ENCODE measurements at regions not wholly inside any gene's neighbourhood (a gene's known extent, or its start where the extent isn't known, plus 50 kb on each side); places are given as distances from the start of the nearest gene placed in this dataset.

DNA sequence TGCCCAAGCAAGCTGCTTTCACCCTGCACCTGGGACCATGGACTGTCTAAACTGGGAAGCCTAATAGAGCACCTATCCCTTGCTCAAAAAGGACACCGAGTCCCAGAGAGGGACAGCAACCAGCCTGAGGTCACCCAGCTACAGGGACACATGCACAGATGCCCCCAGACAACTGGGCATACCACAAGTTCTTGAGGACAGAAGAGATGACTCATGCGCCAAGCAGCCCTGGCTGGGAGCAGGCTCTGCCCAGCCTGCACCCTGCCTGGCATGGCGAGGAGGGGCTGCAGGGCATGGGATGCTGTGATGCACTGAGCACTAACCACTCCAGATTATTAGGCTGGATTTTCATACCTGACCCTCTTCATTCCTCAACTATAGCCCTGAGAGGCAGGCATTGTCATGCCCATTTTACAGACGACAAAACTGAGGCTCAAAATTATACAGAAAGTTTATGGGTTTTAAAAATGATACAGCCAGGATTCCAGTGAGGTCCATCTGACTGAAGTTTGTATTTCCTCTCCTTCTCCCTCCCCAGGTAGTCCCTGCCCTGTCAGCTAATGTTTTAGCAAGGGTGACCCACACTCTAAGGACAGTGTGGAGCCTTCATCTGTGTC, 289.3 kb upstream of the ZMIZ1 start:
- peak in 1 of 2 donors; percentile 6 for DNase-seq (ENCODE audit: low read depth in 1 of 2, low spot score in 1 of 2)
- TF ChIP-seq, protein P1, sequence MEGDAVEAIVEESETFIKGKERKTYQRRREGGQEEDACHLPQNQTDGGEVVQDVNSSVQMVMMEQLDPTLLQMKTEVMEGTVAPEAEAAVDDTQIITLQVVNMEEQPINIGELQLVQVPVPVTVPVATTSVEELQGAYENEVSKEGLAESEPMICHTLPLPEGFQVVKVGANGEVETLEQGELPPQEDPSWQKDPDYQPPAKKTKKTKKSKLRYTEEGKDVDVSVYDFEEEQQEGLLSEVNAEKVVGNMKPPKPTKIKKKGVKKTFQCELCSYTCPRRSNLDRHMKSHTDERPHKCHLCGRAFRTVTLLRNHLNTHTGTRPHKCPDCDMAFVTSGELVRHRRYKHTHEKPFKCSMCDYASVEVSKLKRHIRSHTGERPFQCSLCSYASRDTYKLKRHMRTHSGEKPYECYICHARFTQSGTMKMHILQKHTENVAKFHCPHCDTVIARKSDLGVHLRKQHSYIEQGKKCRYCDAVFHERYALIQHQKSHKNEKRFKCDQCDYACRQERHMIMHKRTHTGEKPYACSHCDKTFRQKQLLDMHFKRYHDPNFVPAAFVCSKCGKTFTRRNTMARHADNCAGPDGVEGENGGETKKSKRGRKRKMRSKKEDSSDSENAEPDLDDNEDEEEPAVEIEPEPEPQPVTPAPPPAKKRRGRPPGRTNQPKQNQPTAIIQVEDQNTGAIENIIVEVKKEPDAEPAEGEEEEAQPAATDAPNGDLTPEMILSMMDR (IDR thresholded peaks at IDR 0.05; ENCODE audit: low read depth, low read length) = no peak

DNA sequence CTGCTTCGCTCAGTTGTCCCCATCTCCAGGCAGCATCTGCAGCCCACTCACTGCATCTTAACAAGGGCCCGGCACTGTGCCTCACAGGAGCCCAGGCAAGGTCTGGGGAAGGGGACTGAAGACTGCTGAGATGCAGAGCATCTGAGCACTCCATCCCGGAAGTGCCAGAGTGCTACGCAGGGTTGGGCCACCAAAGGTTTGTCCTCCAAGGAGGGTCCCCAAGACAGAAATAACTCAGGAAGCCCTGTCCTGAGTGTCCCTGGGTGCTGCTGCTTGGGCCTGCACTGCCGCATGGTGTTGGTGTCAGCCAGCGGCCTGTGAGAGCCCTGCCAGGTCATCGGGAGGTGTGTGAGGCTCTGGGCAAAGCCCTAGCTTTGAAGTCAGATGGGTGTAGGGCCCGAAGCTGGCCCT, 288.2 kb upstream of the ZMIZ1 start:
- H3K4me1 ChIP-seq (ENCODE audit: low read depth) = peaks cover 6% of the 10 kb centered on the region
- TF ChIP-seq, protein P1 (IDR thresholded peaks at IDR 0.05; ENCODE audit: low read depth, low read length) = no peak
- no peak for DNase-seq (ENCODE audit: low read depth in 1 of 2, low spot score in 1 of 2)
- H3K27ac ChIP-seq = no peak overlapping the region
- H3K4me3 ChIP-seq = no peak overlapping the region
- H3K36me3 ChIP-seq = no peaks in the 10 kb centered on the region
- H3K27me3 ChIP-seq = no peaks in the 10 kb centered on the region
- H3K9me3 ChIP-seq (ENCODE audit: low read depth) = no peaks in the 10 kb centered on the region

More for the DNA sequence above, 289.3 kb upstream of the ZMIZ1 start:
- no peaks in the 10 kb centered on the region for H3K9me3 ChIP-seq (ENCODE audit: low read depth)
- peaks cover 6% of the 10 kb centered on the region for H3K4me1 ChIP-seq (ENCODE audit: low read depth)
- H3K4me3 ChIP-seq = no peak overlapping the region
- no peak overlapping the region for H3K27ac ChIP-seq
- no peaks in the 10 kb centered on the region for H3K36me3 ChIP-seq
- no peaks in the 10 kb centered on the region for H3K27me3 ChIP-seq

DNA sequence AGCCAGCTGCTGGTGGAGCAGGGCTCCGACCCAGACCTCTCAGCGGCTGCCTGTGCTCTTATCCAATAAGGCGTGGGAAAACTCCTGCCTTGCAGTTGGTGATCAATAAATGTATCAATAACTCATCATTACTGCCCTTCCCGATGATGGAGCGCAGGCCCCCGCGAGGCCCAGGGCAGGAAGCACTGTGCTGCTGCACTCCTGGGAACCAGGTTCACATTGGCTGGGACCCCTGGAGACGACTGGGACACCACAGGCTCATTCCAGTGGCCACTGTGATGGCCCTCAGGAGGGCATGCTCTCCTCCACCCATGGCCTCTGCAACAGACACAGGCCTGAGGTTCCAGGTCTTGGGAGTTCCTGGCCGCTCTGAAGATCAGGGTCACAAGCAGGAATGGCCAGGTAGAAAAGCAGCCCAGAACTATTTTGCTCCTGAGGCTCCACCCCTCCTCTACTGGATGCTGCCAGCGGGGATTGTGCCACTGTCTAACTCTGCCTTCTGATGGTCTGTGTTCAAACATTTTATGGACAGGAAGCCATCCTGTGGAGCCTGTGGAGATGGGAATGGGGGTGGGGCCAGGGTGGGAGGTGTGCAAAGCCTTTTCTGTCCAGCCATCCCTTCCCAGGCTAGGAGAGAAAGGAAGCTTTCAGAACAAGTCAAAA, 287.4 kb upstream of the ZMIZ1 start:
- no peaks in the 10 kb centered on the region for H3K36me3 ChIP-seq
- H3K27ac ChIP-seq = no peak overlapping the region
- no peaks in the 10 kb centered on the region for H3K9me3 ChIP-seq (ENCODE audit: low read depth)
- no peaks in the 10 kb centered on the region for H3K27me3 ChIP-seq
- no peak overlapping the region for H3K4me3 ChIP-seq
- peaks cover 6% of the 10 kb centered on the region for H3K4me1 ChIP-seq (ENCODE audit: low read depth)
- no peak for DNase-seq (ENCODE audit: low read depth in 1 of 2, low spot score in 1 of 2)
- TF ChIP-seq, protein P1 (IDR thresholded peaks at IDR 0.05; ENCODE audit: low read depth, low read length) = no peak

DNA sequence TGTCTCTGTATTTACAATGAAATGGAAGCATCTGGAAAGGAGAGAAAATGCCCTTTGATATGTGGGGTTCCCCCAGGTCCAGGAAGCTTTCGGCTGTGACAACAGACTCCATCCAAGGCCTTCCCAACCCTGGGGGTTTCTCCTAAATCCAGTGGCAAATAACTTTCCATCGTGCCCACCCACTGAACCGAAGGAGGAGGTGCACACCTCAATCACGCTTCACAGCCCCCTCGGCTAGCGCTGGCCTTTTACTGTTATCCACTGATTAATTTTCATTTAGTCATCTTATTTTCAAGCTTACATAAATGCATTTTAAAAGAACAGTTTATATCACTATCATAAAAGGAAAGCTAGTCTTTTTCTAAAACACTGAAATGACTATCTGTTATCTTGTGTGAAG, 286.8 kb upstream of the ZMIZ1 start:
- Histone ChIP-seq H3K27me3 (no peaks in the 10 kb centered on the region), H3K4me1 (ENCODE audit: low read depth) (peaks cover 6% of the 10 kb centered on the region), H3K36me3 (no peaks in the 10 kb centered on the region), H3K4me3 (no peak overlapping the region), H3K9me3 (ENCODE audit: low read depth) (no peaks in the 10 kb centered on the region), H3K27ac (no peak overlapping the region)
- TF ChIP-seq, protein P1 (IDR thresholded peaks at IDR 0.05; ENCODE audit: low read depth, low read length) = no peak
- DNase-seq (ENCODE audit: low read depth in 1 of 2, low spot score in 1 of 2) = no peak

DNA sequence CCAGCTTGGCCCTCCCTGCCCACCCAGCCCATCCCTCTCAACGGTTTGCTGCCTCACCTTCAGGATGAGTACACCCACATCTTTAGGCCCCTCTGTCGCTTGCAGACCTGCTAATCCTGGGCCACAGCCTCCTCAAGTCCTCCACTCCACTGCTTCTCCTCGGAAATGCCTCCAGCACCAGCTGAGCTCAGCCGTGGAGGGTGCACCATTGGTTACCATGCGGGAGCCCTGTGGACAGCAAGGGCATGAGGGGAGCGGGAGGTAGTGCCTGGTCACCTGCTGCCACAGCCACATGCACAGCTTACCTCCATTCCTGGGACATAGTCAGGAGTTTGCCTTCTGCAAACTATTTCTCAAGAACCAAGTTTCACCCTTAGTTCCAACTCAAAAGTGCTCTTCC, 286.3 kb upstream of the ZMIZ1 start:
- Histone ChIP-seq H3K27ac (no peak overlapping the region), H3K27me3 (no peaks in the 10 kb centered on the region), H3K4me1 (ENCODE audit: low read depth) (peaks cover 3% of the 10 kb centered on the region), H3K36me3 (no peaks in the 10 kb centered on the region), H3K9me3 (ENCODE audit: low read depth) (no peaks in the 10 kb centered on the region), H3K4me3 (no peak overlapping the region)
- no peak for DNase-seq (ENCODE audit: low read depth in 1 of 2, low spot score in 1 of 2)
- TF ChIP-seq, protein P1 (IDR thresholded peaks at IDR 0.05; ENCODE audit: low read depth, low read length) = no peak

Measured in cardiac muscle cell (in vitro differentiated cells and primary cell).